DND-41 (cell line): ENCODE measurements at regions not wholly inside any gene's neighbourhood (a gene's known extent, or its start where the extent isn't known, plus 50 kb on each side); places are given as distances from the start of the nearest gene placed in this dataset.

Experiments
- CTCF ChIP-seq: IDR thresholded peaks from 2 replicates; pipeline ENCODE4 v1.5.1; 2012; ENCODE audit warnings: borderline replicate concordance, low read length, moderate library complexity, mild to moderate bottlenecking; ENCODE audit not compliant: poor library complexity, severe bottlenecking; ENCODE audit errors: extremely low read depth
- EZH2 ChIP-seq: IDR thresholded peaks from 3 replicates; pipeline ENCODE4 v1.6.1; 2012; ENCODE audit warnings: borderline replicate concordance, low read depth, mild to moderate bottlenecking, moderate library complexity, low read length, inconsistent platforms; ENCODE audit not compliant: severe bottlenecking

GRCh38 chr4:34419871-34420270, 1824.4 kb downstream of the ARAP2 start:
- TF ChIP-seq CTCF: no peak
- no peak for TF ChIP-seq EZH2
